HUES48 (cell line): ENCODE measurements at regions not wholly inside any gene's neighbourhood (a gene's known extent, or its start where the extent isn't known, plus 50 kb on each side); places are given as distances from the start of the nearest gene placed in this dataset.
A peak's percentile ranks its signal among the peaks of the same experiment; 100 is the strongest.

Experiments used
- H3K27ac ChIP-seq: one replicate; pipeline ENCODE4 v1.7.0; 2013; ENCODE audit warnings: low read depth, low read length, inconsistent platforms
- H3K27me3 ChIP-seq: 2 replicates; pipeline ENCODE4 v1.6.1; 2013; ENCODE audit warnings: mild to moderate bottlenecking, low read length; ENCODE audit not compliant: control insufficient read depth, insufficient read depth
- H3K36me3 ChIP-seq: 2 replicates; pipeline ENCODE4 v1.6.1; 2013; ENCODE audit warnings: low read length; ENCODE audit not compliant: control insufficient read depth, insufficient read depth
- H3K4me1 ChIP-seq: 2 replicates; pipeline ENCODE4 v1.6.1; 2013; ENCODE audit warnings: mild to moderate bottlenecking, low read length; ENCODE audit not compliant: control insufficient read depth, insufficient read depth
- H3K4me3 ChIP-seq: 2 replicates; pipeline ENCODE4 v1.5.1; 2013; ENCODE audit warnings: mild to moderate bottlenecking, low read depth, low read length
- H3K9ac ChIP-seq: 2 replicates; pipeline ENCODE4 v1.6.1; 2013; ENCODE audit warnings: mild to moderate bottlenecking, low read depth, low read length, moderate library complexity
- H3K9me3 ChIP-seq: 2 replicates; pipeline ENCODE4 v1.6.1; 2013; ENCODE audit warnings: low read length; ENCODE audit not compliant: control insufficient read depth, insufficient read depth

DNA sequence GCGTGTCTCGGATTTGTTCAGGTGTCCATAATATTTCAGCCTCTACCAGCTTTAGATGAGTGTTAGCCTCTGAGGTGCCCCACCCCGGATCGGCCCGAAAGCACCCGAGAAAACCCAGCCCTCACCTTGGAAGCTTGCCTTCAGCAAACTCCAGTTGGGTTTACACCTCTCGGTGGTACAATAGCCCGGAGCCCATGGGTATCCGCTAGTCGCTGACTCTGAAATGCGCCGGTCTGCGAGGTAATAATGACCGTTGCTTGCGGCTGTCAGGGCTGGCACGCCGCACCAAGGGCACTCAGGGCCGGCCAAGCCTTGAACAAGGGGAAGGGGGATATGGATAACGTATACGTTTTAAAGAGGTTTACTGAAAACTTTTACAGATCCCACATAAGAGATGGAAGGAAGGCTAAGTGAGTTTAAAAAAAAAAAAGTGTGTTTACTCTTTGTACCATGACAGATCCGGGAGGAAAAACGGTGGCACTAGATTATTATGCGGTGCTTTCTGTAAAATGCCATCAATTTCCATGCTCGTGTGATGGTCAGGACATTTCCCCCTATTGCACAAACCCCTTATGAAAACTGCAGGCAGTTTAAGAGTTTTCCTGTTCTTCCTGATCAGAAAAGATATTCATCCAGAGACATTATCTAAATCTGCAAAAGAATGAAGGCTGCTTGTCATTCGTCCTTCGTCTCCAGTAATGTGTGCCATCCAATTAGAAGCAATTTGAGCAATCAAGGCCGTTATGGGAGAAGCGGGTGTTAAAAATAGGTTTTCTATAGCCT, 124.2 kb downstream of the TMEM161B start:
- H3K9ac ChIP-seq: no peak overlapping the region
- H3K4me1 ChIP-seq: peaks cover 51% of the 10 kb centered on the region
- no peaks in the 10 kb centered on the region for H3K9me3 ChIP-seq
- no peaks in the 10 kb centered on the region for H3K36me3 ChIP-seq
- no peak overlapping the region for H3K27ac ChIP-seq
- 0 out of 2 replicates have a peak overlapping the region, but pooled peaks have one; percentile 7 for H3K4me3 ChIP-seq
- peaks cover 68% of the 10 kb centered on the region for H3K27me3 ChIP-seq

DNA sequence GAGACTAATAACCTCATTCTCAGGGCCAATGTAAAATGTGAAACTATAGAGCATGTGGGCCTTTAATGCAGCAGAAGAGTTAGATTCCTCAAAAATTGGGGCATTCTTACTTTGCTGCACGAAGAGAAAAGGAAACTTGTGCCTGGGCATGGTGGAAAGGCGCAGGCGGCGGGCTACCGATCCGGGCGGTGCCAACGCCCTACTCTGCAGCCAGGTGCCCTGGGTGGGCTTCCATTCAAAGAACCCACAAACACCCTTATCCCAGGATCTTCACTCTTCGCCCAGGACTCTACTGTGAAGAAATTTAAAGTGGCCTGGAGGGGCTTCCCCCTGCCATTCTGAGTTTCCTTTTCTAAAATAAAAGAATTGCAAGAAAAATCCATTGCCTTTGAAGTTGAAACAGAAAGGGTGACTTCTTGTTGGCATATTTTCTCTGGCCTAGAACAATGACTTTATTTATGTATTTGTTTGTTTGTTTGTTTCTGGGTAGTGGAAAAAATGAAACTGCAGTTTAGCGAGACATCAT, 124.9 kb downstream of the TMEM161B start:
- H3K9me3 ChIP-seq: no peaks in the 10 kb centered on the region
- peaks cover 73% of the 10 kb centered on the region for H3K27me3 ChIP-seq
- no peak overlapping the region for H3K9ac ChIP-seq
- H3K4me3 ChIP-seq: peak overlapping the region; percentile 48
- no peak overlapping the region for H3K27ac ChIP-seq
- H3K36me3 ChIP-seq: no peaks in the 10 kb centered on the region
- peaks cover 51% of the 10 kb centered on the region for H3K4me1 ChIP-seq

- Histone ChIP-seq H3K27me3 (peaks cover 73% of the 10 kb centered on the region), H3K9me3 (no peaks in the 10 kb centered on the region), H3K4me1 (peaks cover 51% of the 10 kb centered on the region), H3K9ac (no peak overlapping the region), H3K36me3 (no peaks in the 10 kb centered on the region), H3K27ac (no peak overlapping the region), H3K4me3 (peak overlapping the region; percentile 48)
Observed at GRCh38 chr5:88142886-88143692, 125.6 kb downstream of the TMEM161B start.

- H3K27me3 ChIP-seq: peaks cover 73% of the 10 kb centered on the region
- H3K4me1 ChIP-seq: peaks cover 51% of the 10 kb centered on the region
- no peak overlapping the region for H3K27ac ChIP-seq
- H3K36me3 ChIP-seq: no peaks in the 10 kb centered on the region
- H3K9ac ChIP-seq: no peak overlapping the region
- peak overlapping the region; percentile 48 for H3K4me3 ChIP-seq
- no peaks in the 10 kb centered on the region for H3K9me3 ChIP-seq
Observed at GRCh38 chr5:88142636-88142885, 126.1 kb downstream of the TMEM161B start.

DNA sequence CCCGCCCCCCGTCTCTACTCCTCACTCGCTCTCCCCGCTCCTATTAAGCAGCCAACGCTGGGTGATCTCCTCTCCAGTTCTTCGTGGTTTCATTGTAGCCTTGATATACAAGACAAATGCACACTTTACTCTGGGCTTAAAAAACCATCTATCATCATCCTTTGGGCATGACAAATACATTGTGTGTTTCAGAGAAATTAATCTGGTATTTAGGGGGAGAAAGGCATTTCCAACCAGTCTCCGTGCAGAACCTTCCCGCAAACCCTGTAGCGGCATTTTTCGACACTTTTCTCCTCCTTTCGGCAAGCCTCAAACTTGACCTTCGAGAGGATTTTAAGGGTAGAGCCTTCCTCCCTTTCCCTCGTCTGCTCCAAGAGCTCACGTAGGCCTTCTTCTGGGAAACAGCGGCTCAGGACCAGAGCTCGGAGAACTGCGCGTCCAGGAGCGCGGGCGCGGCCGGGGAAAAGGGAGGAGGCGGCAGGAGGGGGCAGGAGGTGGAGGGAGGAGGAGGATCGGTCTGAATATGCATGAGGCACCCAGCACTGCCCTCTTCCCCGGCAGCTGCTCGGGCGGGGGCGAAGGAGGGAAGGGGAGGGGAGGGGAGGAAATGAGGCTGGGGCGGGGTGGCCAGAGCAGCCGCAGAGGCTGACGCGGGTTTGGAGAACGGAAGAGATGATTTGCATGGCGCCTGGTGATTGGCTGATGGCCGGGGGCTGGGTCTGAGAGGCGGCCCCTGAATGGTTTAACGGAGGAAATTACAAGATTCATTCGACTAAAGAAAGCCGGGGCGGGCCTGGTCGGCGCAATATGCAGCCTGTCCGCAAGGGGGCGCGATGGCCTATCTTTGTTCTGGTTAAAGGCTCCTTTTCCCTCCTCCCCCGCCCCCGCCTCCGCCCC, 127.5 kb downstream of the TMEM161B start:
- H3K9ac ChIP-seq: peak overlapping the region; percentile 10; the same call in 1 of the 2 replicates
- H3K4me1 ChIP-seq: peaks cover 47% of the 10 kb centered on the region
- H3K36me3 ChIP-seq: no peaks in the 10 kb centered on the region
- H3K4me3 ChIP-seq: peak overlapping the region; percentile 71
- H3K27ac ChIP-seq: no peak overlapping the region
- H3K9me3 ChIP-seq: no peaks in the 10 kb centered on the region
- H3K27me3 ChIP-seq: peaks cover 62% of the 10 kb centered on the region

- H3K27ac ChIP-seq: no peak overlapping the region
Observed at GRCh38 chr5:88140396-88140855, 128.2 kb downstream of the TMEM161B start.

DNA sequence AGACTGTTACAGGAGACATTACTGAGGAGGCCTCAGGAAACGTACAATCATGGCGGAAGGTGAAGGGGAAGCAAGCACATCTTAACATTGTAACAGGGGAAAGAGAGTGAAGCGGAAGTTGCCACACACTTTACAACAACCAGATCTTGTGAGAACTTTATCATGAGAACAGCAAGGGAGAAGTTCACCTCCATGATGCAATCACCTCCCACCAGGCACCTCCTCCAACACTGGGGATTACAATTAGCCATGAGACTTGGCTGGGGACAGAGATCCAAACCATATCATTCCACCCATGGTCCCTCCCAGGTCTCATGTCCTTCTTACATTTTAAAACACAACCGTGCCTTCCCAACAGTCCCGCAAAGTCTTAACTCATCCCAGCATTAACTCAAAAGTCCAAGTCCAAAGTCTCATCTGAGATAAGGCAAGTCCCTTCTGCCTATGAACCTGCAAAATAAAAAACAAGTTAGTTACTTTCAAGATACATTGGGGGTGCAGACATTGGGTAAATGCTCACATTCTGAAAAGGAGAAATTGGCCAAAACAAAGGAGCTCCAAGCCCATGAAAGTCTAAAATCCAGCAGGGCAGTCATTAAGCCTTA, 138.3 kb downstream of the TMEM161B start:
- Histone ChIP-seq H3K9me3 (no peaks in the 10 kb centered on the region), H3K4me3 (no peak overlapping the region), H3K27me3 (no peaks in the 10 kb centered on the region), H3K36me3 (no peaks in the 10 kb centered on the region), H3K27ac (no peak overlapping the region), H3K4me1 (no peaks in the 10 kb centered on the region), H3K9ac (no peak overlapping the region)

More at GRCh38 chr5:88140396-88140855, 128.2 kb downstream of the TMEM161B start:
- Histone ChIP-seq H3K27me3 (peaks cover 55% of the 10 kb centered on the region), H3K9me3 (no peaks in the 10 kb centered on the region), H3K36me3 (no peaks in the 10 kb centered on the region), H3K4me3 (peak overlapping the region; percentile 71), H3K4me1 (peaks cover 41% of the 10 kb centered on the region), H3K9ac (no peak overlapping the region)

DNA sequence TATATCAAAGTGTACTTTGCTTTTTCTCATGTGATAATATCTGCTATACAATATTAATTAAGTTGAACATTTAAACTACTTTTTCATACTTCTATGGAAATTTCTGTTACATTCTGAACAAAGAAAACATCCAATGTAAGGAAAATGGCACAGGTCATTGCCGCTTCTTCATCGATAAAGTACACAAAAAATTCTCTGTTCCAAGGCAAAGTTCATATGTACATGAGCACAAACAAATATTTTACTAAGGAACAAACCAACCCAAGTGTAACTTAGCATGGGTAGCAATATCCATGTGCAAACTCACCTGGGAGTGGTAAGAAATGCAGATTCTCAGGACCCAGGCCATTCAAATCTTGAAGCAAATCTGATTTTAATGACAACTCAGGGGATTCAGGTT, 139.8 kb downstream of the TMEM161B start:
- Histone ChIP-seq H3K36me3 (no peaks in the 10 kb centered on the region), H3K9me3 (no peaks in the 10 kb centered on the region), H3K4me3 (no peak overlapping the region), H3K27ac (no peak overlapping the region), H3K9ac (no peak overlapping the region), H3K4me1 (no peaks in the 10 kb centered on the region), H3K27me3 (no peaks in the 10 kb centered on the region)

DNA sequence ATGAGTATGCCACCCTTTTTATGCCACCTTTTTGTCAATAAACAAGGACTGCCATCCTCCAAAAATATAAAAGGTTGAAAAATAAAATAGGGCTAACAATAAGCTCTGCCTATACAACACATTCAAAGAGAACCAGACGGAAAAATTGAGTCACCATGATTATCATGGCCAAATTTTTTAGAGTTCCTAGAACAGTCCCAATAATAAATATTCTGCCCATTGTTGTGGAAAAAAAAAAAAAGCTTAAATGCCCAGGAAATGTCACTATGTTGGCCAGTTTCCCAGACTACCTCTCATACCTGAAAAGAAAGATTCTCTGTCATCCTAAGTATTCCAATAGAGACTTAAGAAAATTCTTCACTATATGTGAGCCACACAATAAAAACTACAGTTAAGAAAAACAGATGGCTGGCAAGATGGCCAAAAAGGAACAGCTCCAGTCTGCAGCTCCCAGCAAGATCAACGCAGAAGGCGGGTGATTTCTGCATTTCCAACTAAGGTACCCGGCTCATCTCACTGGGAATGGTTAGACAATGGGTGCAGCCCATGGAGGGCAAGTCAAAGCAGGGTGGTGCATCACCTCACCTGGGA, 149.0 kb downstream of the TMEM161B start:
- no peaks in the 10 kb centered on the region for H3K4me1 ChIP-seq
- H3K36me3 ChIP-seq: no peaks in the 10 kb centered on the region
- no peak overlapping the region for H3K27ac ChIP-seq
- no peaks in the 10 kb centered on the region for H3K9me3 ChIP-seq
- no peak overlapping the region for H3K4me3 ChIP-seq
- no peak overlapping the region for H3K9ac ChIP-seq
- no peaks in the 10 kb centered on the region for H3K27me3 ChIP-seq

DNA sequence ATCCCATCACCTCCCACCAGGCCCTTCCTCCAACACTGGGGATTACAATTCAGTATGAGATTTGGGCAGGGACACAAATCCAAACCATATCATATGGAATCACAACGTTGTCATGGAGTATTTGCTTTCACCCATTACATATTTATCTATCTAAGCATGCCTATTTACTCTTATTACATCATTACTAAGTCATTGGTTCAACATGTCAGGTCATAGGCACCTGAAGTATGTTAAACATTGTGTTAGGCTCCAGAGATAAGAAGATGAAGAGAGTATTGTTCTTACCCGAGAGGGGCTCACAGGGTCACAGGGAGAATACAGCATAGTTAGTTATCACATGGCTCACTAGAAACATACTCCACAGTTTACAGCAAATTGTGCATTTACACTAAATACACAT, 150.5 kb downstream of the TMEM161B start:
- no peak overlapping the region for H3K4me3 ChIP-seq
- H3K27ac ChIP-seq: no peak overlapping the region
- no peak overlapping the region for H3K9ac ChIP-seq
- no peaks in the 10 kb centered on the region for H3K9me3 ChIP-seq
- no peaks in the 10 kb centered on the region for H3K4me1 ChIP-seq
- H3K36me3 ChIP-seq: no peaks in the 10 kb centered on the region
- H3K27me3 ChIP-seq: no peaks in the 10 kb centered on the region
